T-helper 9 cell (primary cell): ENCODE measurements at regions not wholly inside any gene's neighbourhood (a gene's known extent, or its start where the extent isn't known, plus 50 kb on each side); places are given as distances from the start of the nearest gene placed in this dataset.
"Not testable (repeated sequence)": the region's sequence is repeated elsewhere in the genome, so short reads cannot be mapped to it uniquely, and the experiment has no call there.

ENCODE experiments used
- DNase-seq: peaks from one replicate; pipeline ENCODE4 v3.0.0-alpha.2; 2020

- no peak for DNase-seq
These were observed 126.4 kb downstream of the DUSP6 start for GRCh38 chr12:89225808-89226411.

- DNase-seq = peak; percentile 43
These were observed 126.9 kb downstream of the DUSP6 start for GRCh38 chr12:89225401-89225800.

GRCh38 chr12:89222580-89222979, 129.7 kb downstream of the DUSP6 start:
- not testable (repeated sequence) for DNase-seq

GRCh38 chr12:89217472-89217871, 134.8 kb downstream of the DUSP6 start:
- no peak for DNase-seq

- DNase-seq = no peak
These were observed 135.9 kb downstream of the DUSP6 start for GRCh38 chr12:89216211-89216952.

- DNase-seq = no peak
These were observed 137.1 kb downstream of the DUSP6 start for GRCh38 chr12:89215196-89215595.

- no peak for DNase-seq
These were observed 138.6 kb downstream of the DUSP6 start for GRCh38 chr12:89213747-89214146.

- no peak for DNase-seq
These were observed 139.2 kb downstream of the DUSP6 start for GRCh38 chr12:89213139-89213538.

- no peak for DNase-seq
These were observed 139.9 kb downstream of the DUSP6 start for GRCh38 chr12:89212339-89212771.

GRCh38 chr12:89211456-89211855, 140.8 kb downstream of the DUSP6 start:
- DNase-seq = no peak

- DNase-seq = no peak
These were observed 142.0 kb downstream of the DUSP6 start for GRCh38 chr12:89210277-89210676.

GRCh38 chr12:89208661-89209096, 143.6 kb downstream of the DUSP6 start:
- DNase-seq = no peak

GRCh38 chr12:89206390-89206789, 145.9 kb downstream of the DUSP6 start:
- DNase-seq = no peak

GRCh38 chr12:89205517-89205916, 146.8 kb downstream of the DUSP6 start:
- DNase-seq = no peak

GRCh38 chr12:89203144-89203543, 149.2 kb downstream of the DUSP6 start:
- DNase-seq = no peak

GRCh38 chr12:89200217-89200616, 152.1 kb downstream of the DUSP6 start:
- DNase-seq = no peak

GRCh38 chr12:89195470-89195869, 156.8 kb downstream of the DUSP6 start:
- no peak for DNase-seq

- no peak for DNase-seq
These were observed 157.6 kb downstream of the DUSP6 start for GRCh38 chr12:89194683-89195082.

GRCh38 chr12:89192429-89192828, 159.9 kb downstream of the DUSP6 start:
- no peak for DNase-seq

- not testable (repeated sequence) for DNase-seq
These were observed 160.7 kb downstream of the DUSP6 start for GRCh38 chr12:89191597-89191996.

GRCh38 chr12:89189448-89189847, 162.9 kb downstream of the DUSP6 start:
- DNase-seq = no peak

GRCh38 chr12:89187507-89187906, 164.8 kb downstream of the DUSP6 start:
- DNase-seq = no peak

- DNase-seq = no peak
These were observed 166.4 kb downstream of the DUSP6 start for GRCh38 chr12:89185889-89186288.

- no peak for DNase-seq
These were observed 167.1 kb downstream of the DUSP6 start for GRCh38 chr12:89185181-89185580.
